ENCODE measurements at regions not wholly inside any gene's neighbourhood (a gene's known extent, or its start where the extent isn't known, plus 50 kb on each side); places are given as distances from the start of the nearest gene placed in this dataset.
A peak's percentile ranks its signal among the peaks of the same experiment; 100 is the strongest.

DNA sequence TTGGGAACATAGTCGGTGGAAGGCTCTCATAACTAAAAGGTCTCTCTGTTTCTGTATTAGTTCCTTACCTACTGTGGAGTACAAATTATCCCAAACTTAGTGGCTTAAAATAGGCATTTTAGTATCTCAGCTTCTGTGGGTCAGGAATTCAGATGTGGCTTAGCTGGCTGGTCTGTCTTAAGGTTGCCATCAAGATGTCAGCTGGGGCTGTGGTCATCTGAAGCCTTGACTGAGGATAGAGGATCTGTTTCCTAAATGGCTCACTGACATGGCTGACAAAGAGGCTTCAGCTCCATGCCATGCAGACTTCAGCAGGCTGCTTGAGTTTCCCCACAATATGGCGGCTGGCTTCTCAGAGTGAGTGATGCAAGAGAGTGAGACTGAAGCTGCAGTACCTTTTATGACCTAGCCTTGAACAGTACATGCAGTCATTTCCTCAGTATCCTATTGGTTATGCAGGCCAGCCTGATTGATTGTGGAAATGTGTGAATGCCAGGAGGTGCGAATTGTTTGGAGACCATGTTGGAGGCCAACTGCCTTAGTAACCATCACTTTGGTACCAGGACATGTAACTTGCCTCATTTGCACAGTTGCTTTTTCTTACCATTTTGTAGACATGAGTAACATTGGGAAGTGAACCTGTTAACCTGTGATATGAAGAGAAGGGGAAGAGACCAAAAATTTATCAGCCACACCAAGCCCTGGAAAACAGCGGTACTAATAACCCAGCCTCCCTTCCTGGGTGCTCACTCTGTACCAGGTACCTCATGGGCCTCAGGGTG lies 152.8 kb upstream of the IER5L start:
- DNase-seq (ENCODE audit: low read depth in 2 of 2), result no peak

DNA sequence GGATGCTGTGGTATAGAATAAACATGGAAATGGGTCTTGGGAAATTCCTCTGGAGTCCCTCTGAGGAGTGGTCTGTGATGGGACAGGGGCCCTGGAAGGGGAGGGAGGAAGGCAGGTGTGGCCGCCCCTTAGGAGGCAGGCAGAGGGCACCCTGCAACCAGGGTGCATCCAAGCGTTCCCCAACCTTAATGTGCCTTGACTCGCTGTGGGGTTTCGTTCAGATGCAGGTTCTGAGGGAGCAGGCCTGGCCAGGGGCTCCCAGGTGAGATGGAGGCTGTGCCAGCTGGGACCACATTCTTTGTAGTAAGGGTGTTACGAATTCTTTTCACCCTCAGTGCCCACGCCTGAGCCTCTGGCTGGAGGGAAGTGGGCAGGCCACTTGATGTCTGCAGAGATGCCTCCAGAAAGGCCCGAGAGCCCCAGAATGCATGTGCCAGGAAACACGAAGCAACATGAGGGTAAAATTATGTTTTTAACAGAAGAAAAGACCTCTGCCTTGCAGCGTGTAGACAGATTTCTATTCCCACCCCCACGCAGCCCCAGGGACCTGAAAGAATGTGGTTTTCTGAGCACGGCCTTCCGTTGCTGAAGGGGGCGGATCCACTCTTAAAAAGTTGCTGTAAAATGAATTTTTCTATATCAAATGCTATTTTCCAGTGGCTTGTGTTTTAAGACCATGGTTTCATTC lies 150.4 kb upstream of the IER5L start:
- peak in 1 of 2 experiments; percentile 44 for DNase-seq (ENCODE audit: low read depth in 2 of 2)

DNA sequence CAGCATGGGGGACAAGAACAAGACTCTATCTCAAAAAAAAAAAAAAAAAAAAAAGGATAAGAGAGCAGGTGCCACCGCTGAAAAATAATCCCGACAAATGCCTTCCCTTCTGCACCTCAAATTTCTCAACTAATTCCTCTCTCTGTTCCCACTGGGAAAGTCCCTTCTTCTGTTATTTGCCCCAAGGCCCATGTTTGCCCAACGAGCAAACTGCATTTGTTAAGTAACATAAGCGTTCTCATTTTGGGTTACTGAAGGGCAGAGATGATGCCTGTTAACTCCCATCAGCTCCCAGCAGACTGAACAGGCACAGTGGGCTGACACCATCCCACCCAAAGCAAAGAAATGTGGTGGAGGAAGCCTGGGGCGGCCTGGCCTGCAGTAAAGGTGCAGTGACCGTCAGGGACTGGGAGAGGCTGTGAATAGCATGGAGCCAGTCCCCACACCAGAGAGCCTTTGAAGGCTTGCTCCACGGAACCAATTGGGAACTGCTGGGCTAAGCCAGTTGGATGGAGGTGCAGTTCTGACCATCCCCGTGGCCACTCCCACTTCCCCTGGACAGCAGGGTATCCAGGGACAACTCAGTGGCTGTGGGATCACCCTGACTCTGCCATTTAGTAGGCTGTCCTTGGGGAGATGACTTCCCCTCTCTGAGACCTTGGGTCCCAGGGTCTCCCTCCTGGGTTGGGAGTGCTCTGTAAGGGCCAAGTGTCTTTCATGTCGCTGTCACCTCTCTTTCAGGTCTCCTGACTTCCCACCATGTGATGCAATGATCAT lies 149.7 kb upstream of the IER5L start:
- DNase-seq (ENCODE audit: low read depth in 2 of 2), result no peak

DNA sequence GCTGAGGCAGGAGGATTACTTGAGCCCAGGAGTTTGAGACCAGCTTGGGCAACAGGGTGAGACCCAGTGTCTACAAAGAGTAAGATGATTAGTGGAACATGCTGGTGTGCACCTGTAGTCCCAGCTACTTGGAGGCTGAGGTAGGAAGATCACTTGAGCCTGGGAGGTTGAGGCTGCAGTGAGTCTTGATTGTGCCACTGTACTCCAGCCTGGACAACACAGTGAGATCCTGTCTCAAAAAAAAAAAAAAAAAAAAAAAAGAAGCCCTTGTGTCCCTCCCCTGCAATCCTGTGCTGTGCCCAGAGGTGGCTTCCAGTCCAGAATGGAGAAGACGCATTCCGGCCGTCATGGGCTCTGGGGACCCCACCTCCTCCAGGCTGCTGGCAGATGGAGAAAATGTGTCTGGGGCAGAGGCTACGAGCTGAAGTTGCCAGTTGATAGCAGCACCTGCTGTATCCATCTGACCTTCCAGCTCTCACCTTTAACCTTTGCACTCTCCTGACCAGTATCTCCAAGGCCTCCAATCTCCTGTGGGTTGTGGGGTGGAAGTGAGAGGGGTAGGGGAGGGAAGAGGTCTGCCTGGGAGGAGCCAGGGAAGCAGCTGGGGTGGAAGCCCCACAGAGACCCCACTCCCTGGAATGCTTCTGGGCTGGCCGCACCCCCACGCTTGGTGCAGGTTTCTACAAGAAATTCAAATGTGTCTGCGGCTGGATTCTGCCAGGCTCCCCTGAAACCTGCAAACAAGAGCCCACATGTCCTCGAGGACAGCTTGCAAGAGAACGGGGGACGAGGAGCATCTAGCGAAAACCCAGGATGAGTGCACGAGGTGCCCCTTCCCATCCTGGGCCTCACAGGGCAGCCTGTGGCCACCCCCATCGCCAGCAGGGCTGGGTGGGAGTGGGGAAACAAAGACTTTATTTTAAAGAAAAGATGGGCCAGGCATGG lies 148.3 kb upstream of the IER5L start:
- DNase-seq (ENCODE audit: low read depth in 2 of 2), result no peak

DNA sequence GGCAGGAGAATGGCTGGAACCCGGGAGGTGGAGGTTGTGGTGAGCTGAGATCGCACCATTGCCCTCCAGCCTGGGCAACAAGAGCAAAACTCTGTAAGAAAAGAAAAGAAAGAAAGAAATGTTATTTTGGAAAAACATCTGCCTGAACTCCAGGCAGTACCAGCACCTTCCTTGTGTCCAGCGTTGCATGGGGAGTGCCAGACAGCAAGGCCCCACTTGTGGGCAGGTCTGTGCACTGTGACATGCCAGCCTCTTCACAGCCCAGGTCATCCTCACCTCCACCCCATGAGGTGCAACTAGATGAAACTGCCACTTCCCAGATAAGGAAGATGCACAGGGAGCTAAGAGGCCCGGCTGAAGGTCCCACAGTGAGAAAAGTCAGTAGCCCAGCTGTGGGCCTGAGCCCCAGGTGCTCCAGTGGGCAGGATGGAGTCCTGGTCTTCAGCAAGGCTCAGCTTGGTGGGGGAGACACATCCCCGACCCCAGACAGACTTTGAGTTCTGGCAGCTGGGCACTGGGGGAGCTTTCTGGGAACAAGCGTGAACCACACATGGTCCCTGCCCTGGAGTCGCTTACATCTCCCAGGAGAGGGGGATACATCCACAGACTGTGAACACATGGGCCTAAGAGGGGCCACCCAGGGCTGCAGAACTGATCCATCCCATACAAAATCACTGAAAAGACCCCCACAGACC lies 146.9 kb upstream of the IER5L start:
- no peak for DNase-seq (ENCODE audit: low read depth in 2 of 2)

DNA sequence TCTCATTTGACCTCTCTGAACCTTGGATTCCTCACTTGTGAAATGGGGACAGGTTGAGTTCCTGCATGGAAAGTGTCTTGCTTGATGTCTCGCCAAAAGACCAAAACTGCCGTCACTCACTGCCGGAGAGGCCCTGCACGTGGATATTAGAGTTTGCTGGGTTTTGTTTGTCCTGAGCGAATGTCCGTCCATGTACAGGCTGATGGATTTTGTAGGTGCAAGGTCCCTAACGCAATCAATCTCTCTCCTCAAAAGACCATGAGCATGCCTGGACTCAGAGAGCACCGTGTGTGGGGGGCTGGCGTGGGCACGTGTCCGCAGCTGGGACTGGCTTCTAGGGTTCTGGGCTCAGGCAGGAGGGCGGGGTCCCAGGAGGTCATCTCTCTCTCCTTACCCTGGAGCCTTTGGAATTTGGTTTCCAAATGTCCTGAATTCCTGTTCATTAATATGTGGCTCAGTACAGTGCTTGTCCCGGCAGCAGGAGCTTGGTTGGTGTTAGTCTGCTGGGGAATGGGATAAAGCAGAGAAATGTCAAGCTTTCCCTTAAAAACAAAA lies 146.0 kb upstream of the IER5L start:
- no peak for DNase-seq (ENCODE audit: low read depth in 2 of 2)

DNA sequence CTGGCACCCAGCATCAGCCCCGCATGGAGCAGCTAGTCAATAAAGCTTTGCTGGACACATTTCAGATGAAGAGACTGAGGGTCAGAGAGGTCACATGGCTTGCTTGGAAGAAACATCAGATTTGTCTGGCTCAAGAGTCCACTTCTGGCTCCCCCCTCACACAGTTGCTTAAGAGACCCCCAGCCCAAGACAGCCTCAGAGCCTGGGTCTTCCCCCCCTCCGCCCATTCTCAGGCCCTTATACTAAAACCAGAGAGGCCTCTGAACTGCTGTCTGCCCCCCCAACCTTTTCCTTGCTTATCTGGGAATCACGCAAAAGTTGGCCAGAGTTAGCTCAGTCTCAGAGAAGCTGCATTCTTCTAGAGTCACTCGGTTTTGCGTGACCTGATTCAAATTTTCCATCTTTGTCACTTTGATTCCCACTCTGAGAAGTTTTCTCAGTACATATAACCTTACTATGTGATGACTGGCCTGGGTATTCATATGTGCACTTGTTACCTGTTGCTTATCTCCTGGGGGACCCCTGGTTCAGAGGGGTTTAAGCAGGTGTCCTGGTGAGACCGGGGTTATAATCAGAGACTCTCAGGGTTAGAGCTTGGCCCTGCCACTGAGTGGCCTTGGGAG lies 145.4 kb upstream of the IER5L start:
- no peak for DNase-seq (ENCODE audit: low read depth in 2 of 2)

DNA sequence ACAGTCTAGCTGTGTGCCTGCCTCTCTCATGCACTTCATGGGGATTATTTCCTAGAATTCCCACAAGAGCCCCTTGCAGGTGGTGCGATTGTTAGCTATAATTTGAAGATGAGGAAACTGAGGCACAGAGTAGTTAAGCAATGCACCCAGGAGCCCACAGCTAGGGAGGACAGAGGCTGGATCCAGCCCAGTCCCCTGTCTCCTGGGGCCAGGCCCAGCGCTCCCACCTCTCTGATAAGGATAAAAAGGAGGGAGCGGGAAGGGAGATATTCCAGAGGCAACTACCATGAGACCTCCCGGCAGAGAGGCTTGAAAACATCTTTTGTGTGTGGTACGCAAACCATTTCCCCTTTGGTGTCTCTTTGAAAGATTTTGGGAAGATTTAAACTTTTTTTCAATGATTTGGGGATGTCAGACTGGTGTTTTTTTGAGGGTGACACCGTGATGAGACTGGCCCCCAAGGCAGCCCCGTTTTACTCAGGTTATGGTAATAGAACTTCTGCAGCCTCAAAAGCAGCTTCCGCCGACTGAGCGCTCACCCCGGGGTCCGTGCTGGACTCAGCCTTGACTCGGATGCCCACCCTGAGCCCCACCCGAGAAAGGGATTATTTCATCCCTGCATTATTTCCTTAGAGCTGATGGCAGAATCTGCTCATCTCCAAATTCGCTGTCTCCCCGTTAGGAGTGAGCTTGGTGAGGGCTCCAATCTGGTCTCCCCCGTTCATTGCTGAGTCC lies 144.7 kb upstream of the IER5L start:
- no peak for DNase-seq (ENCODE audit: low read depth in 2 of 2)

DNA sequence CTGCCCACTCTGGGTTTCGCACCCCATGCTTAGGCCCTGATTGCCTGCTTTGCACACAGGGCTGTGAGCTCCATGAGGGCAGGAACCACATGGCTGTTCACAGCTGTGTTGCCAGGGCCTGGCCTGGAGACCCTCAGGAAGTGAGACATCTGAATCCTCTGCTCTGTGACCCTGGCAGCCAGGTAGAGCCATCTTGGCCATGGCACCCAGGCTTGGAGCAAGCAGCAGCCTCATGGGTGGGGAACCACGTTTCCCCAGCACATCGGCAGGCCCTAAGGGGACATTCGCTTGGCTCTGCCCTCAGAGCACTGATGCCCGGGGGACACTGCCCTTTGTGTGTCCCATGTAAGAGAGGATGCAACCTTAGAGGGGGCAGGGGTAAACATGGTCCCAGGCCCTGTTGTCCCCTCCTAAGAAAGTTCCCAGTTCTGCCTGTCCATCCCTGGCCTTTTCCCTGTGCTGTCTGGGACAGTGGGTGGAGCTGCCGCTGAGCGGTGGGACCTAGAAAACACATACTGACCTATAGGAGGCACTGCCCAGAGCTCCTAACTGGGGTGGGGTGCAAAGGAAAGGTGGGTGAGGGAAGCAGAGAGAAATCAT lies 144.1 kb upstream of the IER5L start:
- DNase-seq (ENCODE audit: low read depth in 2 of 2), result no peak

DNA sequence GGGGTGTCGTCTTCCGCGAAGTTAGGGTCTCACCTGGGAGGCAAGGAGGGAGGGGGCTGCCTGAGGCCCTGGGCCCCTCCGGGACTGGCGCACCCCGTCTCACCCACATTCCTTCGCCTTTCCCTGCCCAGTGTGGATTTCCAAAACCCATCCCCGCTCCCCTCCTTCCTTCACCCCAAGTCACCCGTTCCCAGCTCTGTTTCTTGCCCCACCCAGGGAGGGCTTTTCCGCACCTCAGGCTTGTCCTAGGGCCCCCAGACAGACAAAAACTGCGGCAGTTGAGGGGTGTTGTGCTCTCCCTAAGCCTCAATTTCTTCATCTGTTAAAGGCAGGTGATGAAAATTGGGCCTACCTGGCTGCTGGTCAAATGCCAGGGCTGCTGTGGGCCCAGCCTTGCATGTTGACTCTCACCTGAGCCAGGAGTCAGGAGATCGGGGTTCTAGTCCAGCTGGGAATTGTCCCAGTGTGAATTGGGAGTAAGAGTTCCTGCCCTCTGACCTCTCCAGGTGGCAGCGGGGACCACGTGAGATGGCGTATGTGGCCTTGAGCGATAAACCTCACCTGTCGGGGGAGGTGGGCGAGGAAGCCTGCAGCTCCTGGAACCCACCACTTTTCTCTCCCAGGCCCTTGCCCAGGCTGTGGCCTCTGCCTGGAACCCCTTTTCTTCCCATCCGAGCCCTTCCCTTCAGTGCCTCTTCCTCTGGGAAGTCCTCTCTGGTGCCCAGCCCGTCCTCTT lies 143.4 kb upstream of the IER5L start:
- no peak for DNase-seq (ENCODE audit: low read depth in 2 of 2)

DNA sequence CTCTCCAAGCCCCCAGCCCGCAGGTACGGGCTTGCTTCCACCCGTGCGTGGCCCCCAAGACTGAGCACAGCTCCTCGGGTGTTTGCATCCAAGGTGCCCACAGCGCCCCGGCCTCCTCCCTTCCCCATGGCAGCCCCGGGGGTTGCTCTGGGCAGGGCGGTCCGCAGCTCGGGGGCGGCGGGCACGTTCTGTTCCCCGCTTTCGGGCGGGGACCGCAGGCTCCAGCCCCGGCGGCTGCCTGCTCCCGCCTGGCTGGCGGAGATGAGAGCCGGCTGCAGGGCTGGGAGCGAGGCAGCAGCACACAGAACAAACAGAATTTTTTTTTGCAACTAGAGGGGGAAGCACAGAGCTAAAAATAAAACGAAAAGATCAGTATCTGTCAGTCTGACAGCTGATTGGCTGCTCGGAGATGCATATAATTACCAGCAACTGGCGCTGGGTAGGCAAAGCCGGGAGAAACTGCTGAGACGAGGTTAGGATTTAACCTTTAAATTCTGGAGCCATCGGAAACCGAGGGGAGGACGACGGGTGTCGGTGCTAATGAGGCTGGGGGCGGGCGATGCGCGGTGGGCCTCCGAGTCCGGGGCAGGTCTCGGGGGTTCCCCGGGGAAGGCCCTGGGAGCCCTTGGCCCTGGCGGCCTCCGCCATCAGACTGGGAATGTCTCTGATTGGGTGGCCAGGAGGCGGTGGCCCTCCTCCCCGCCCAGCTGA lies 142.7 kb upstream of the IER5L start:
- DNase-seq (ENCODE audit: low read depth in 2 of 2), result peak; percentile 75 to 82

DNA sequence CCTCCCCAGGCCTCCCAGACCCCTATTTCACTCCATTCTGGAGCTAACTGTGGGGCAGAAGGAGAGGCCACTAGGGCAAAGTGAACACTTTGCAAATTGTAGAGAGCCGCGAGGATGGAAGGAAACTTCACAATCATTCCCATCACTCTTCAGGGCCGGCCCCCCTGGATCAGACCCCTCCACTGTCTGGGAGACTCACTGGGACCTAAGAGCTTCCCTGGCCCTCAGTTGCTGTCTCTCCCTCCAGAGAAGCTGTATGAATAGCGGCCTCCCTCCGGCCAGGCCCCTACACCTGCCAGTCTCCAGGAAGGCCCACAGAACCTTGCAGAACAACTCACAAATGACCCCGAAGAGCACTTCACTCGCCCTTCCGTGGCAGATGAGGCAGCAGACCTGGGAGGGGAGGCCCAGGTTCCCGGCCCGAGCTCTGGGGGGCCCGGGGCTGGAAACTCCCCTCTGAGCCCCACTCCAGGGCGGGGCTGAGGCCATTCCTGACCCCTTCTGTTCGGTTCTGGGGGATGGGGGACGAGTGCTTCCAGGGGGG lies 141.9 kb upstream of the IER5L start:
- DNase-seq (ENCODE audit: low read depth in 2 of 2), result no peak

DNA sequence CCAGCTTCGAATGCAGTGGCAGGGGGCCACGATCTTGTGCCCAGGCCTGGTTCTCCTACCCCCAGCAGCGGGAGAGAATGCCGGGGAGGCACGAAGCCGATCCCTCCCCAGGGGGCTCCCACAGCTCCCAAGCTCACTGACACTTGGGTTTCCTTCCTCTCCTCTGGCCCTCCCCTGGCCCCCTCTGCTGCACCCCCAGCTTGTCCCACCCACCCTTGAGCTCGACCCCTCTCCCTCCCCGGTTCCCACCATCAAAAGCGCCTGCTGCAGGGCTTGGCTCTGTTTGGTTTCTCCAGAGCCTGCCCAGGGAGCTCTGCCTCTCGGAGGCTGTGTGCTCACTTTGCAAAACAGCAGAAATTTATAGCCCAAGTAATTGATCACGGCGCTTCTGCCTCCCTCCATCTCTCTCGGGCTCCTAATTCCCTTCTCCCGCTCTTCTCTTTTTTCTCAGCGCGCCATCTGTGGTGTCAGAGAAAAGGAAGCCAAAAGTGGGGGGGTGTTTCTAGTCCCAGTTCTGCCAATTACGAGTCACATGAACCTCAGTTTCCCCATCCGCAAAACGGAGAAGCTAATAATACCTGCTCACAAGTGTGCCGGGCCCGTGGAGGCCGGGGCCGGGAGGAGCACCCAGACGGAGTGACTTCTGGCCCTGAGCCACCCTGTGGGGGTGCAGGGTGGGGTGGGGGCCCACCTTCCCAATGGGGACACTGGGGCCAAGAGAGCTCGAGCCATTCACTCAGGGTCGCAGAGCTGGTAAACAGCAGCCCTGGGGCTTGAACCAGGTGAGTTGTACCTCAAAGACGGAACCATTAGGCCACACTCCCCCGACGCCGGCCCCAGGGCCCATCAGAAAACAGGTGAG lies 141.2 kb upstream of the IER5L start:
- DNase-seq (ENCODE audit: low read depth in 2 of 2), result no peak

DNA sequence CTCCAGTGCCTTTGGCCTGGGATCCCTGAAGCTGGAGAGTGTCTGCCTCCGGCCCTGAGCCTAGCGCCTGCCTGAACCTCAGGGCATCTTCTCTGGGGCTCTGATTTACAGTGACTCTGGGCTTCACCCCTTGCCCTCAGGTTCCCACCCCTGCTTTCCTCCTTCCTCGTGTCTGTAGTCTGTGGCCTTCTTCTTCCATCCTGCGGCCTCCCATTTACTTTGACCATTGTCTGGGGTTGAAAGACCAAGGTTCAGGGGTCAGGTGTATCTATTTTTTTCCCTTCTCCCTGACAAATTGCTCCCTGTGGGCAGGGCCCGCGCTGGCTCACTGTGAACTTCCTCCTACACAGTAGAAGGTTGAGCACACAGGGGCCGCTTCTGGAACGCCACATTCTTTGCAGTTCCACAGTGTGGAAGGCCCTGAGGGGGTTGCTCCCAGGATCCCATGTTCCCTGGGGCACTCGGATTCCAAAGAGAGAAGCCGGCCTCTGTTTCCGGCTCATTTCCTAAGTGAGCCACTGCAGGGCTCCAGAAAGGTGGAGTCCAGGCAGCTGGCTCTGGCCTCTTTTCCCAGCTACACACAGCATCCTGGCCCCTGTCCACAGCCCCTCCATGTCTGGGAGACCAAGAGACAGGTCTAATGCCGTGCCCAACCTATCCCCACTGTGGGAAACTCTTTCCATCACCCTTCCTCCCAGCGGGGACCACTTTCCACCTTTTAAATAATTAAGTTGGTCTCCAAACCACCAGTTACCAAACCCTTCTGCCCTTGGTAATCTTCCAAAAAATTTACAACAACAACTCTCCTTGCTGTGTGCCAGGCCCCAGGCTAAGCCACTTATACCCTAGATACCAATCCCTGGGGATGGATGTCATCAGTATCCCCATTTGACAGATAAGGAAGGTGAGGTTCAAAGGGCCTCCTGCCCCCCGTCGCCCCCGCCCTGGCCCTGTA lies 140.3 kb upstream of the IER5L start:
- DNase-seq (ENCODE audit: low read depth in 2 of 2), result no peak
